AG08396 (cell line): ENCODE measurements at regions not wholly inside any gene's neighbourhood (a gene's known extent, or its start where the extent isn't known, plus 50 kb on each side); places are given as distances from the start of the nearest gene placed in this dataset.

Source experiments
- DNase-seq: peaks from one replicate; pipeline ENCODE4 v3.0.0; 2012; ENCODE audit warnings: low spot score, mixed read lengths

- no peak for DNase-seq
Measured at GRCh38 chr15:88315221-88315878, 58.8 kb upstream of the NTRK3 start.

DNA sequence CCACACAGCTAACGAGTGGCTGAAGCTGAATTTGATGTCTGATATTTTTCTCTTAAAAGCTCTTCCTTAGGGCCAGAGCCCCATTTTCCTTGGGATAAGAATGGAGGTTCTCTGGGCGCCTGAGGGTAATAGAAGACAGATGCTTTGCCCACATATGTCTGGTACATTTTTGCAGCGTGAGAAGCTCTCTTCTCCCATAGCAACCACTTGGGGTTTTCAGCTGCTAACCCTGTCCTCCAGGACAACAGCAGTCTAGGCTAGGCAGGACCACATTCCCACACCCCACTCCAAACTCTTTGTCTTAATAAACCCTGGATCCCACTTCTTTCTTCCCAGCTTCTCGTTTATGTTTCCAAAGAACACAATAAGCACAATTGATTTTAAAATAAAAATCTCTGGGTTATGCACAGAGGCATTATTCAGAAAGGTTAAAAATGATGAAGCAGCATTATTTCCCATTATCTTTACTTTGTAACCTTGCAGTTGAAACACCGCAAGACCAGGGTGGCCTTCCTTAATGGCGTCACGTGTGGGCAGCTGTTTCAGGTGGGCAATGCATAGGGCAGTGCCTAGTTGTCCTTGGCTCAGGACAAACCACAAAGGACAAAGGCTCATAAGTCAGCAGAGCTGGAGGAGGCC lies 56.5 kb upstream of the NTRK3 start:
- no peak for DNase-seq

GRCh38 chr15:88309363-88309762 lies 52.8 kb upstream of the NTRK3 start:
- DNase-seq: no peak

DNA sequence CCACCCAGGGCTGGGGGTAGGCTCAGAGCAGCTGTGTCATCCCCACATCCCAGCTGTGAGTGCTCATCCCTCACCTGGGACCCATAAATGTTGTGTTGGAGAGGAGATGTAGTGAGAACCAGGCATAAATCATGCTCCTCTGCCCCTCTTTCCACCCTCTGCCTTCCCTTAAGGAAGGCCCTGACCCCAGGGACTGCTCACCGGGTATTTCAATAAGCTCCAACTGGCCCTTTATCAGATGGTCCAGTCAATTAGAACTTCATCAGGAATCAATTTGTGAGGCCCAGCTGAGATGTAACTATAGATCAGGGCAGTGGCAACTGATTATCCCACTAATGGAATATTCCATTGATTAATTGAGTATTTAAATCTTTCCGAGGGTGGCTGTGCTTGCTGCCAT lies 50.8 kb upstream of the NTRK3 start:
- no peak for DNase-seq
